ENCODE measurements at regions not wholly inside any gene's neighbourhood (a gene's known extent, or its start where the extent isn't known, plus 50 kb on each side); places are given as distances from the start of the nearest gene placed in this dataset.

- H3K9me3 ChIP-seq = peaks cover 0 to 22% (median 0%) of the 10 kb centered on the region in 12 donors
- no peaks in the 10 kb centered on the region for H3K27me3 ChIP-seq
- H3K27ac ChIP-seq = peak overlapping the region in 2 of 12 donors; percentile 19 to 36
- ATAC-seq = no peak
- intact Hi-C loops (cut with DNase I) = no loop called here
- H3K36me3 ChIP-seq = no peaks in the 10 kb centered on the region
- TF ChIP-seq CTCF (IDR thresholded peaks at IDR 0.05) = no peak
- TF ChIP-seq POLR2A (IDR thresholded peaks at IDR 0.05) = no peak
- 77 to 84% (median 80%) methylated on average over 6 of the region's 6 CpGs for WGBS, 4 donors
- peaks cover 0 to 10% (median 0%) of the 10 kb centered on the region in 12 donors for H3K4me1 ChIP-seq
- no peak overlapping the region for H3K4me3 ChIP-seq
- DNase-seq = no peak
These were observed 250.3 kb upstream of the TCF4 start for GRCh38 chr18:55838319-55838718.

GRCh38 chr18:55833543-55833942 lies 245.6 kb upstream of the TCF4 start:
- Histone ChIP-seq H3K4me3 (no peak overlapping the region), H3K4me1 (peaks cover 0 to 10% (median 0%) of the 10 kb centered on the region in 12 donors), H3K27ac (no peak overlapping the region), H3K27me3 (no peaks in the 10 kb centered on the region), H3K9me3 (peaks cover 0 to 6% (median 0%) of the 10 kb centered on the region in 12 donors), H3K36me3 (no peaks in the 10 kb centered on the region)
- peak in 2 of 4 donors; percentile 51 to 74 for ATAC-seq
- intact Hi-C loops (cut with DNase I) = no loop called here
- TF ChIP-seq CTCF (IDR thresholded peaks at IDR 0.05) = no peak
- no peak for TF ChIP-seq POLR2A (IDR thresholded peaks at IDR 0.05)
- no peak for DNase-seq
- 85 to 90% (median 85%) methylated on average over 4 of the region's 4 CpGs for WGBS, 4 donors

- DNase-seq (no peak), ATAC-seq (no peak)
- H3K4me1 ChIP-seq = no peaks in the 10 kb centered on the region
- WGBS, 4 donors = 93 to 95% (median 94%) methylated on average over 10 of the region's 10 CpGs
- no peaks in the 10 kb centered on the region for H3K27me3 ChIP-seq
- H3K27ac ChIP-seq = no peak overlapping the region
- intact Hi-C loops (cut with DNase I) = no loop called here
- no peak overlapping the region for H3K4me3 ChIP-seq
- H3K36me3 ChIP-seq = no peaks in the 10 kb centered on the region
- peaks cover 0 to under 1% (median 0%) of the 10 kb centered on the region in 12 donors for H3K9me3 ChIP-seq
- TF ChIP-seq POLR2A (IDR thresholded peaks at IDR 0.05) (no peak), CTCF (IDR thresholded peaks at IDR 0.05) (no peak)
These were observed 242.6 kb upstream of the TCF4 start for GRCh38 chr18:55830544-55830943.

GRCh38 chr18:55821219-55821618 lies 233.2 kb upstream of the TCF4 start:
- TF ChIP-seq CTCF (IDR thresholded peaks at IDR 0.05) = no peak
- no peak for TF ChIP-seq POLR2A (IDR thresholded peaks at IDR 0.05)
- no peak overlapping the region for H3K27ac ChIP-seq
- no peaks in the 10 kb centered on the region for H3K27me3 ChIP-seq
- no peaks in the 10 kb centered on the region for H3K36me3 ChIP-seq
- ATAC-seq (peak in 1 of 4 donors; percentile 65), DNase-seq (no peak)
- WGBS, 4 donors = 74 to 80% (median 77%) methylated on average over 2 of the region's 2 CpGs
- intact Hi-C loops (cut with DNase I) = no loop called here
- H3K4me3 ChIP-seq = no peak overlapping the region
- H3K4me1 ChIP-seq = no peaks in the 10 kb centered on the region
- peaks cover 0 to 8% (median 0%) of the 10 kb centered on the region in 12 donors for H3K9me3 ChIP-seq
